PFSK-1 (cell line): ENCODE measurements at regions not wholly inside any gene's neighbourhood (a gene's known extent, or its start where the extent isn't known, plus 50 kb on each side); places are given as distances from the start of the nearest gene placed in this dataset.

Experiments used
- FOXP2 ChIP-seq: optimal IDR thresholded peaks from 2 replicates; pipeline ENCODE3; 2011; ENCODE audit warnings: borderline replicate concordance, control low read depth, inconsistent platforms; ENCODE audit not compliant: insufficient read depth; ENCODE audit errors: extremely low read length, extremely low read depth
- POLR2AphosphoS5 ChIP-seq: IDR thresholded peaks from 2 replicates; pipeline ENCODE4 v1.6.1; 2012; ENCODE audit warnings: low read depth, mild to moderate bottlenecking, control low read depth, low read length, moderate library complexity
- REST ChIP-seq, 2 experiments: IDR thresholded peaks; 2 replicates each; pipeline versions ENCODE4 v1.6.1 to v1.8.0; 2011 to 2012; ENCODE audit warnings: low read depth in 2 of 2, low read length in 2 of 2, control low read depth in 1 of 2, inconsistent platforms in 1 of 2, mild to moderate bottlenecking in 1 of 2, moderate library complexity in 1 of 2; ENCODE audit not compliant: insufficient read depth in 1 of 2
- SIN3A ChIP-seq: IDR thresholded peaks from 2 replicates; pipeline ENCODE4 v1.6.1; 2012; ENCODE audit warnings: mild to moderate bottlenecking, low read length, moderate library complexity, borderline replicate concordance; ENCODE audit not compliant: insufficient read depth
- TAF1 ChIP-seq: IDR thresholded peaks from 2 replicates; pipeline ENCODE4 v1.6.1; 2012; ENCODE audit warnings: low read length, control low read depth, borderline replicate concordance; ENCODE audit not compliant: insufficient read depth

GRCh38 chr2:19203866-19204265 is 154.6 kb downstream of the OSR1 start:
- TF ChIP-seq SIN3A (no peak), REST (IDR thresholded peaks at IDR 0.05; ENCODE audit: insufficient read depth in 1 of 2, low read depth in 2 of 2, low read length in 2 of 2) (no peak), TAF1 (no peak), POLR2AphosphoS5 (no peak), FOXP2 (no peak)
